NK-92 treated with Interleukin-12 subunit alpha and Interleukin-12 subunit beta, amount 100 ng/mL, for 24 hours (cell line): ENCODE measurements at regions not wholly inside any gene's neighbourhood (a gene's known extent, or its start where the extent isn't known, plus 50 kb on each side); places are given as distances from the start of the nearest gene placed in this dataset.

ENCODE experiments used
- DNase-seq: peaks from one replicate; lab custom pipeline; 2025; lab: John Stamatoyannopoulos, UW

DNA sequence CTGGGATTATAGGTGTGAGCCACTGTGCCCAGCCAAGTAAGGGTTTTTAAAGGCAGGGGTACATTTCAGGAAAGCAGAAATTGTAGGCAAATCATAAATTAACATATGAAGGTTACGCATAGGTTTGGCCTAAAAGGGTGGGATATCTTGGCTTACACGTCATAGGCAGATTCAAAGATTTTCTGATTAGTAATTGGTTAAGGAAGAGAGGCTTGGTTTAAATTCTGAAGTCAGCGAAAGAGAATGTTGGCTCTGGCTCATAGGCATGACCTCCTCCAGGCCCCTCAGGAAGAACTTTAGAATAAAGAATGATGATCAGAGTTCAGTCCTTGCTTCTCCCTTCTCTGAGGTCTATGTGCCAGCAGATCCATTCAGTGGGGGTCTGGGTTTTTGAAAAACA, 124.8 kb upstream of the RBBP6 start:
- DNase-seq, result no peak

DNA sequence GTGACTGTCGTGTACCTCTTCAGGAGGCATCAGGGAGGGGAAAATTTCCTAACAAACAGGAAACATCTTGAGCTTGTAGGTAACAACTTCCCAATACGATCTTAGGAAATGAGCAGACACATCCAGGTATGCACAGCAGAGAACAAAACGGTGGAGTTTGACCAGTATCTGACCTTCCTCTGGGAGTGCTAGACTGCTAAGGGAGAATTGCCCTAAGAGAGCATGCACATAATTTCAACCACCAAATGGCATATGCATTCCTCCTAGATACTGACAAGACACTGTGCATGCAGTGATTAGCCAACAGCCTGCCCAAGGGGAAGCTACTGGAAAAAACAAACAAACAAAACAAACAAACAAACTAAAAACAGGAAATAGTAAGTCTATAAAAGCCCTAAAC, 120.6 kb upstream of the RBBP6 start:
- DNase-seq, result no peak

DNA sequence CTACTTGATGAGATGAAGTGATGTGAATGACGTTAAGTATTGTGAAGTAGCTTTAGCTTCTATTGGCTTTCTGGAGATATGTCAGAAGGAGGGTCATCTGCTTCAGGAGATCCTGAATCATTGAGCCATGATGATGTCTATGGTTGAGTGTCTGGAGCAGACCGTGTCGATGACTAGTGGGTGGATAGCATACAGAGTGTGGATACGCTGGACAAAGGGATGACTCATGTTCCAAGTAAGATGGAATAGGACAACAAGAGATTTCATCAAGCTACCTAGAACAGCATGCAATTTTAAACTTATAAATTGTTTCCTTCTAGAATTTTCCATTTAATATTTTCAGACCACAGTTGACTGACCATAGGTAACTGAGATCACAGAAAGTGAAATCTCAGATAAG, 116.1 kb upstream of the RBBP6 start:
- no peak for DNase-seq

DNA sequence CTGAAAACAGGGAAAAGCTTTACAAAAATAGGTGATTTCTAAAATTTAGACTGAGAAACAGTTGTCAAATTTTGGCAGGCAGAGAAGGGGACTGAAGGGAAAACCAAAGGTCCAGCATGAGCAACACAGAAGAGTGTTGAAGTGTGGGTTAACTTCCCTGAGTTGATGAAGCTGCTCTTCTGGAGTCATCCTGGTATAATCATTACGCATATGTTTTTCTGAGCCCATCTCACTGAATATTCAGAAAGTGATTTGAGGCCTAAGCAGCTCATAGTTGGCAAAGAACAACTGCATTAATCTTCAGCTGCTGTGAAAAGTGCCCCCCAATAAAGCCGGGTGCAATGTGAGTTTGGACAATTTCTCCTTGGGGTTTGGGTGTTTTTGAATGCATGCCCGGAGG, 115.0 kb upstream of the RBBP6 start:
- no peak for DNase-seq

DNA sequence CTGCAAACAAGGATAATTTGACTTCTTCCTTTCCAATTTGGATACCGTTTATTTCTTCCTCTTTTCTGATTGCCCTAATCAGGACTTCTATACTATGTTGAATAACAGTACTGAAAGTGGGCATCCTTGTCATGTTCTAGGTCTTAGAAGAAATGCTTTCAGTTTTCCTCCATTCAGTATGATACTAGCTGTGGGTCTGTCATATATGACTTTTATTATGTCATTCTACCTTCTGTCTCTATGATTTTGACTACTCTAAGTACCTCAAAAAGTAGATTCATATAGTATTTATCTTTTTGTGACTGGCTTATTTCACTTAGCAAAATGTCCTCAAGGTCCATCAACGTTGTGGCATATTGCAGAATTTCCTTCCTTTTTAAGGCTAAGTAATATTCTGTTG, 111.5 kb upstream of the RBBP6 start:
- no peak for DNase-seq

DNA sequence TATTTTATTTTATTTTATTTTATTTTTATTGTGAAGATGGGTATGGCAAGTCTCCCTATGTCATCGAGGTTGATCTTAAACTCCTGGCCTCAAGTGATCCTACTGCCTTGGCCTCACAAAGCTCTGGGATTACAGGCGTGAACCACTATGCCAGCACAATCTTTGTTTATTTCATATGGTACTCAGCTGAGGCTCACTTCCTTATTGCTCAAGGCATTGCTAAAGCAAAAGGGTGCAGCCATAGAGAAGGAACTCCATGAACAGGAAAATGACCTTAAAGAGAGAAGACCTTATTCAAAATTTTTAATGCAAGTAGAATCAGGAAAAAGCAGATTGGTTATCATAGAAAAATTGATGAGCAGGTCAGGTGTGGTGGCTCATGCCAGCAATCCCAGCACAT, 110.6 kb upstream of the RBBP6 start:
- no peak for DNase-seq

DNA sequence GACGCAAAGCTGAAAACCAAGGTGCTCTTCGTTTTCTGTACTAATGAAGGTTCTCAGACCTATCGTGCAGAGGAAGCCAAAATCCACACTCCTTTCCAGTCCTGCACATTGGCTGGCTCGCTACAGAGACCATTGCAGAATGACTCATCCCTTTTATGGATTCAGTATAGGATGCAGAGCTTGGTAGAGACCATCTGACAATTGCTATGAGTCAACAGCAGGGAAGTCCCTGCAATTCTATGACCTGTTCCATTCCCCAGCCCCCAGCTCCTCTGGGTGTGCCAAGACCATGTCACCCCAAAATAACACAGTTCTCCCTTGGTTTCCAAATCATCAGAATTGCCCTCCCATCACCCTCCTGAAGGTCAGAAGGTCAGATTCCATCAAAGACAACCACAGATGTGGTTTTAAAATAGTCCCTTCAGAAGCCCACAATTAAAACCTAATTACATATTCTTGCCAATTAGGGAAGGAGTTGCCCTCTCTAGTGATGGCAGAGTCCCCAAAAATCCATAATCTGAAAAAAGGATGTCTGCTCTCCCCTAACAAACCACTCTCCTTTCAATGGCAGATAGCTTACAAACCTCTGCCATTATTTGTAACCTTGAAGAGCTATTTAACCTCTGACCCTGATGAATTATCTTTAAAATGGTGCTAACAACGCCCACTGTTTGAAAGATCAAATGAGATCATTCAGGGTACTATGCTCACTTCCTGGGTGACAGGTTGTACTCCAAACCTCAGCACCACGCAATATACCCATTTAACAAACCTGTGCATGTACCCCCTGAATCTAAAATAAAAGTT, 108.2 kb upstream of the RBBP6 start:
- DNase-seq, result peak; percentile 10

DNA sequence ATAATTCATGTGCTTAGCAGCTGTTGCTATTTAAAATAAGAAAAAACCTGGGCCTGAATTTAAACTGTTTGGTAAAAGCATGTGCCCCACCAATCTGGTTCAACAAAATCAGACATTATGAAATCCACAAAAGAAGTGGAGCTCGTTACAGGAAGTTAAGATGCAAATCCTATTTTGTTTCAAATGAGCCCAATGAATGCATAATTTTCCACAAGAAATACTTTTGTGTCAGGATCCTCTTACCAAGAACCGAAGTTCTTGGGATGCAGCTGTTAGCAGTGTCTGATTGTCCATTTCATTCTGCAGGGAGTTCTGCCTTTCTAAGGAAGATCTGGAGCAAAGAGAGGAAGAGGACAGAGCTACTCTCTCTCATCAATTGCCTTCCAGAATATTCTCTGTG, 105.7 kb upstream of the RBBP6 start:
- no peak for DNase-seq

DNA sequence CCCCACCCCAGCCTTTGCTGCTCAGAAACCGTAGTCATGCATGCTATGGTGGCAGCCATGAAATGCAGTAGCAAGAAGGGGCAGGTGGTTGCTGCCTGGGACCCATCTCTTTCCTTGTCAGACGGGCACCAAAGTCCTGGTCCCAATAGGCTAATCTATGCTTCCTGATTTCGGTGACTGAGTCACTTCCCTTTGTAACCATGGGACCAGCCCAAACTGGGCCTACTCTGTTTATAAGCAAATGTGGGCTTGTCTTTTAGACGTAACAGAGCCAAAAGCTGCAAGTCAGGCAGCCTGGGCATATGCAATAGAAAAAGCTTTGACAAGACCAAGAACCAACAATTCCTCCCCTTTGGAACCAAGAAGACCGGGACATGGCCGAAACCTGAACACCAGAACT, 99.1 kb upstream of the RBBP6 start:
- no peak for DNase-seq

DNA sequence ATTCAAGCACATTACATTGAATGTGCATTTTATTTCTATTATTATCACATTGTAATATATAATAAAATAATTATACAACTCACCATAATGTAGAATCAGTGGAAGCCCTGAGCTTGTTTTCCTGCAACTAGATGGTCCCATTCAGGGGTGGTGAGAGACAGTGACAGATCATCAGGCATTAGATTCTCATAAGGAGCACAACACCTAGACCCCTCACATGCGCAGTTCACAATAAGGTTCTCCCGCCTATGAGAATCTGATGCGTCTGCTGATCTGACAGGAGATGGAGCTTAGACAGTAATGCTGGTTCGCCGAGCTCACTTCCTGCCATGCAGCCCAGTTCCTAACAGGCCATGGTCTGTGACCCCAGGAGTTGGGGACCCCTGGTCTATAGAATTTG, 96.7 kb upstream of the RBBP6 start:
- no peak for DNase-seq

DNA sequence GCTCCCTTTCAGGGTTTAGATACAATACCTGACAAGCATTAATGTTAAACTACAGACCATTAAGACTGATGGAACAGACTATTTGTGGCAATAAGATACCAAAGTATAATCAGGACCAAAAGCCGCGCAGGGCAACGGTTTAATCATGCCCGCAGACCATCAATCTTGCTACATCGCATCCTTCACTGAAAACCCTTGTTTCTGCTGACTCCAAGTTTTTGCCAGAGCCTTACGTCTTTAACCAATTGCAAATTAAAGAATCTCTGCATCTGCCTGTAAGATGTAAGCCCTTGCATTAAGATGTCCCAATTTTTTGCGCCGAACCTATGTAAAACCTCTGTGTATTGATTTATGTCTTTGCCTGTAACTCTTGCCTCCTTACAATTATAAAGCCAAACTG, 94.2 kb upstream of the RBBP6 start:
- no peak for DNase-seq

DNA sequence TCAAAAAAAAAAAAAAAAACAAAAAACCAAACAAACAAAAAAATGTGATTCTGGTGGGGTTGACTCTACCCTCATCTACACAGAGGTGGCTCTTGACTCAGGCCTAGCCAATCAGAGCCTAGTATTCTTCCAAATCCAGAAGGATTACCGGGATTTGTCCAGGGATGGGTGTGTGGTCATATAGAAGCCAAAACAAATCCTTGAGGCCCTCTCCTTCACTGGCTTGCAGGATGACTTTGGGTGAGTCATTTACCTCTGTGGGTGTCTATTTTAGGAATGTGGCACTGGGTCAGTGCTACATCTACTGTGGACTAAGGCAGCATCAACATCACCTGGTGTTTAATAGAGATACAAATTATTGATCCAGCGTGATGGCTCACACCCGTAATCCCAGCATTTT, 93.2 kb upstream of the RBBP6 start:
- no peak for DNase-seq

DNA sequence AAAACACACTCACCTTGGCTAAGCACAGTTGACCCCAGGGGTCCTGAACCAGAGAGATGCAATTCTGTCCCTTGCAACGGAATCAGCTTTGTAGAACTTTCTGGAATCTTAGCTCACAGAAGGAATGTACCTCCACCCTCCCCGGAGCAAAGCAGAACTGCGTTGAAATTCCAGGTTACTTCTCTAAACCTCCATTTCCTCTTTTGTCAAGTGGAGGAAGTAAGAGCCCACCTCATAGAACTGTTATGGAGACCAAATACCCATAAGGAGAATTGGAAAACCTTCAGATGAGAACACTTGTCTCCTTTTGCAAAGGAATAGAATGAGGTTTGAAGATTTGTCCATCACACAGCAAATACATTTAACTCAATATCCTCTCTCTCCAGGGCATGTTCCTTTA, 86.6 kb upstream of the RBBP6 start:
- DNase-seq, result no peak

DNA sequence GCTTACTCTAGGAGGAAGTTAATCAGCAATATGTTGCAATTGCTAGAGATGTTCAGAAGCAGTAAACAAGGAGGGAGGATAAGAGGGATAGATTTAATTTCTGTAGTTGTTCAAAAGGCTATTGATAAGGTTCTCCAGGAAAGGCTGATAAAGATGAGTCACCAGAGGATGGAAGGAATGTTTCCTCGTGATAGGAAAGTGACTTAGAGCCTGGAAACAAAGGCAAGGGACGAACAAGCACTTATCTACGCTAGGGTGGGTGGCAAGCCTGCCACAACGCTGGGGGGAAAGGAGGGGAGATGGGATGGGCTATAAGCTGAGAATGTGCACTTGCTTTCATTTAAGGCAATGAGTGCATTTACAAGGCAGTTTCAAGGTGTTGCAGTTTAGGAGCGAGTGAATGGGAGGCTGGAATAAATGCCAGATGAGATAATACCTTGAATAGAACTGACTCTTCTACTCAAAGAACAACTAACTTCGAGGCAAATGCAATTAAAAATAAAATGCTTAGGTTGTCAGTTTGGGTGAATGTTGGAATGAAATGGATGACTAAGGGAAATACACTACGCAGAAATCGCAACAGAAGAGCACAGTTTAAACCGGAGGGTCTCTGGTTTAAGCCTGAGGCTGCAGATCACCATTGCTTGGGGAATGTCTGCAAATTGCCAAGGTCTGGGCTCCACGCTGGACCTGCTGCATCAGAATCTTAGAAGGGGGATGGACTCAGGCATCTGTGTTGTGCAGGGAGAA, 76.0 kb upstream of the RBBP6 start:
- no peak for DNase-seq

DNA sequence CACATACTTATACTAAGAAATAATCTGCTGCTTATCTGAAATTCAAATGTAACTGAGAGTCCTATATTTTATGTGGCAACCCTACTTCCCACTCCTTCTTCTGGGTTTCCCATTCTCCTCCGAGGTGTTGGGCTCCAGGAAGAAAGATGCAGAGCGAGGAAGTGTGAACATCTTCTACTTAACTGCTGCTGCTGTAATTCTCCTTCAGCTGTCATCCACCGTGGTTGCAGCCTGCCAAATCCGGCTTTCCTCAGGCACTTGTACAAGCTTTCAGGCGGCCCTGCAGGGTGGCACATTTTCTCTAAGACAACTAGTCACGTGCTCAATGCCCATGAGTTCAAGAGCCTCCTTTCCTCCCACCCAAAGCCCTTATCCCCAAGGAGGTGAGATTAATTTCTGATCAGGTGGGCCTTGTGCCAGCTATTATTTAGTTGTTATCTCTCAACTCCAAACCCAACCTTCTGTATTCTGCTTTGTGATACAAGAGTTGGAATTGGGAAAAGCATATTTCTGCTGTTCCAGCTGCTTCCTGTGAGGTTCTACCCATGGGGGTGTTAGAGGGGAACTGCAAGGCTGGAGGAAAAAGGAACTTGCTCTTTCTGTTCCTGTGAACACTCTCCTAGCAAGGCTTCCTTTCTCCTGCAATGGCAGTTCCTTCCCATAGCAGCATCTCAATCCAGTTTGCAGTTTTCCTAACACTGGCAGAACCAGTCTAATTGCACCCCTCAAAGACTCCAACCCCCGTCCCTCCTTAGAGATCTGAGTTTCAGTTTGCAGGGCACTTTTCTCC, 67.6 kb upstream of the RBBP6 start:
- no peak for DNase-seq

DNA sequence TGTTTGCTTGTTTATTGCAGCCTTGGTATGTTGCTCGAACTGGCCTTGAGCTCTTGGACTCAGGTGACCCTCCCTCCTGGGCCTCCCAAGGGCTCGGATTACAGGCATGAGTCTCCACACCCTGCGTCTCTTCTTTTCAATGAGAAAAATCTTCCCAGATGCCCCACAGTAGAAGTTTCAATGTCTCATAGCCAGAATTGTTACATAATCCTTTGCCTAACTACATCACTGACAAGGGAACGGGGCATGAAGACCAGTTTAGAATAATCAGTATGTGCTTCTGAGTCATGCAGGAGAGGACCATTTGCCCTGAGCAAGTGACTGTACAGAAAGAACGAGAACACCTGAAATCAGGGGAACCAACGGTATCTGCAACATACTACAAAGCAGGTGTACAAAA, 61.9 kb upstream of the RBBP6 start:
- DNase-seq, result no peak

DNA sequence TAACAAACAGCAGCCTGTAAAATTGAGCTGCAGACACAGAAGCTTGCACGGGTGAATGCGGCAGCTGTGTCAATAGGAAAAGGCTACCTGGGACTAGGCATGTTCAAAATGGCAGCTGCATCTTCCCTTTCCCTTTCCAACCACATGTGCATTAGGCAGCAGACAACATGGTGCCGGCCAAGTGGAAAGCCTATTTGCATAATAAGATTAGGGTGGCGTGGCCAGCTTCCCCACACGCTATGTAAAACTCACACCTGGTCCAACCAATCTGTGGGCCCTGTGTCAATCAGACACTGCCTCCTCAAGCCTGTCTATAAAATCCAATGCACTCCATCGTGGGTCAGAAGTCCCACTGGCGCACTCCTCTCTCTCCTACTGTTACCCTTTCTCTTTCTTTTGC, 61.0 kb upstream of the RBBP6 start:
- DNase-seq, result no peak

DNA sequence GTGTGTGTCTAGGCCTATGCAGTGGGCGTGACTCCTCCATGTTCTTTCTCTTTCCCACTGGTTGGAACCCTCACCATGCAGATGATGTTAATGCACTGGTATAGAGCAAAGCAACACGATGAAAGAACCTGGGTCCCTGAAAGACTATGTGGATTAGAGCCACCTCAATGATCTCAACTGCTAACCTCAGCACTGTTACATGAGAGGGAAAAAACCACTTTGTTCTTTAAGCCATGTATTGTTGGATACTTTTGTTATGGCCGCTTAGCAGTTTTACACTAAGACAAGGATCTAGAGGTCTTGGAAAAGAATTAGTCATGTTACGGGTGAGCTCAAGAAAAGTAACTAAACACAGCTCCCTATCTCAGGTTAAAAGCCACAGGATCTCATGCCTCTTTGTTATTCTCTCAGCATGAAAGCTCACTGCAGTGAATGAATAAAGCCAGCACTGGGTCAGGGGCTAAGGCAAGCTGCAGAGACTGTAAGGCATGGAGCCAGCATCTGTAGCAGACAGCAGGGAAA, 56.6 kb upstream of the RBBP6 start:
- DNase-seq, result no peak

DNA sequence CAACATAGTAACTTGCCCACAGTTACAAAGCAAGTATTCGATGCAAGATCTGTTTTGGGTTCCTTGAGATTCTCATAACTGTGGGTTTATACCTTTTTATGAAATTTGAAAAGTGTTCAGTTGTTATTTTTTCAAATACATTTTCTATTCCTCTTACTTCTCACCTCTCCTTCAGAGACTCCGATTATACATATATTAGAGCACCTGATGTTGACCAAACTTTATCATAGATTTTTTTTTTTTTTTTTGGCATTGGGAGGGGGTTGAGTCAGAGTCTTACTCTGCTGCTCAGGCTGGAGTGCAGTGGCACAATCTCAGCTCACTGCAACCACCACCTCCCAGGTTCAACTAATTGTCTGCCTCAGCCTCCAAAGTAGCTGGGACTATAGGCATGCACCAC, 51.3 kb upstream of the RBBP6 start:
- DNase-seq, result no peak
